ENCODE measurements at regions not wholly inside any gene's neighbourhood (a gene's known extent, or its start where the extent isn't known, plus 50 kb on each side); places are given as distances from the start of the nearest gene placed in this dataset.

DNA sequence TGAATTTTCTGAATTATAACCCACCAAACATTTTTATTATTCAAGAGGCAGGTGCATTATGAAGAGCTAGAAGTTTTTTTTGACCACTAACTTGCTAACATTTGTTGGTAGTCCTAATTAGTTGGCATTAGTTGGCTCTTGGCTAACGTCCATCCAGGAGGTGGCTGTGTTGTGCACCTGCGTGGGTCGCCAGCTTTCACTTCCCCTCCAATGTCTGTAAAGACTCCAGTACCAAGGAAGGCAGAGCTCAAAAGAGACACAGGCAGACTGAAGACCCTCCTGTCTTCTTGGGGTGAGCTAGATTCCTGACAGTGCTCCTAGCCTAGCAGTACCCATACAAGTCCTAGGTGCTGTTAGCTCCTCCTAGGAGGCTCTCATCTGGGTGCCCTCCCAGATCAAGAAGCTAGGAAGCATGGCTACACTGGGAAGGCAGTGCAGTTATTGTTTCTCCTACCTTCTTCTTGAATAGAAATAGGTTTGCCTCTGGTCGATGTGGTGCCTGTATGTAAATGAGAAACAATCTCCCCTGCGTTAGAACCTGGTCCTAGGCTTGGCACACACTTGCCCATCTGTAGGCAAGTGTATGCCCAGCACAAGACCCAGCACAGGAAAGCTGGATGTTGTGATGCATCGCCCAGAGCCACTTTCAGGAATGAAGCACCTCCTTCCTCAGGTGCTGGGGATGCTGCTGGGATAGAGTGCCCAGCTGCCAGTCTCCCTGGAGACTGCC is 190.9 kb downstream of the ICE1 start:
- DNase-seq (ENCODE audit: low read depth in 1 of 2, low spot score in 1 of 2) = no peak
- Histone ChIP-seq H3K4me3 (replicated peaks; ENCODE audit: insufficient read depth, low read length) (no peak overlapping the region), H3K27me3 (ENCODE audit: insufficient read depth, poor library complexity, severe bottlenecking) (peaks cover 2% of the 10 kb centered on the region), H3K27ac (replicated peaks) (no peak overlapping the region)
- TF ChIP-seq SPI1 (IDR thresholded peaks at IDR 0.05; ENCODE audit: borderline replicate concordance, low read depth) (no peak), GABPA (IDR thresholded peaks at IDR 0.05; ENCODE audit: low read depth) (no peak), POLR2AphosphoS5 (IDR thresholded peaks at IDR 0.05; ENCODE audit: low read depth) (no peak)
- TF ChIP-seq, protein P1, sequence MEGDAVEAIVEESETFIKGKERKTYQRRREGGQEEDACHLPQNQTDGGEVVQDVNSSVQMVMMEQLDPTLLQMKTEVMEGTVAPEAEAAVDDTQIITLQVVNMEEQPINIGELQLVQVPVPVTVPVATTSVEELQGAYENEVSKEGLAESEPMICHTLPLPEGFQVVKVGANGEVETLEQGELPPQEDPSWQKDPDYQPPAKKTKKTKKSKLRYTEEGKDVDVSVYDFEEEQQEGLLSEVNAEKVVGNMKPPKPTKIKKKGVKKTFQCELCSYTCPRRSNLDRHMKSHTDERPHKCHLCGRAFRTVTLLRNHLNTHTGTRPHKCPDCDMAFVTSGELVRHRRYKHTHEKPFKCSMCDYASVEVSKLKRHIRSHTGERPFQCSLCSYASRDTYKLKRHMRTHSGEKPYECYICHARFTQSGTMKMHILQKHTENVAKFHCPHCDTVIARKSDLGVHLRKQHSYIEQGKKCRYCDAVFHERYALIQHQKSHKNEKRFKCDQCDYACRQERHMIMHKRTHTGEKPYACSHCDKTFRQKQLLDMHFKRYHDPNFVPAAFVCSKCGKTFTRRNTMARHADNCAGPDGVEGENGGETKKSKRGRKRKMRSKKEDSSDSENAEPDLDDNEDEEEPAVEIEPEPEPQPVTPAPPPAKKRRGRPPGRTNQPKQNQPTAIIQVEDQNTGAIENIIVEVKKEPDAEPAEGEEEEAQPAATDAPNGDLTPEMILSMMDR (IDR thresholded peaks at IDR 0.05; ENCODE audit: insufficient read depth, low read length) = no peak
- TF ChIP-seq, protein P2, sequence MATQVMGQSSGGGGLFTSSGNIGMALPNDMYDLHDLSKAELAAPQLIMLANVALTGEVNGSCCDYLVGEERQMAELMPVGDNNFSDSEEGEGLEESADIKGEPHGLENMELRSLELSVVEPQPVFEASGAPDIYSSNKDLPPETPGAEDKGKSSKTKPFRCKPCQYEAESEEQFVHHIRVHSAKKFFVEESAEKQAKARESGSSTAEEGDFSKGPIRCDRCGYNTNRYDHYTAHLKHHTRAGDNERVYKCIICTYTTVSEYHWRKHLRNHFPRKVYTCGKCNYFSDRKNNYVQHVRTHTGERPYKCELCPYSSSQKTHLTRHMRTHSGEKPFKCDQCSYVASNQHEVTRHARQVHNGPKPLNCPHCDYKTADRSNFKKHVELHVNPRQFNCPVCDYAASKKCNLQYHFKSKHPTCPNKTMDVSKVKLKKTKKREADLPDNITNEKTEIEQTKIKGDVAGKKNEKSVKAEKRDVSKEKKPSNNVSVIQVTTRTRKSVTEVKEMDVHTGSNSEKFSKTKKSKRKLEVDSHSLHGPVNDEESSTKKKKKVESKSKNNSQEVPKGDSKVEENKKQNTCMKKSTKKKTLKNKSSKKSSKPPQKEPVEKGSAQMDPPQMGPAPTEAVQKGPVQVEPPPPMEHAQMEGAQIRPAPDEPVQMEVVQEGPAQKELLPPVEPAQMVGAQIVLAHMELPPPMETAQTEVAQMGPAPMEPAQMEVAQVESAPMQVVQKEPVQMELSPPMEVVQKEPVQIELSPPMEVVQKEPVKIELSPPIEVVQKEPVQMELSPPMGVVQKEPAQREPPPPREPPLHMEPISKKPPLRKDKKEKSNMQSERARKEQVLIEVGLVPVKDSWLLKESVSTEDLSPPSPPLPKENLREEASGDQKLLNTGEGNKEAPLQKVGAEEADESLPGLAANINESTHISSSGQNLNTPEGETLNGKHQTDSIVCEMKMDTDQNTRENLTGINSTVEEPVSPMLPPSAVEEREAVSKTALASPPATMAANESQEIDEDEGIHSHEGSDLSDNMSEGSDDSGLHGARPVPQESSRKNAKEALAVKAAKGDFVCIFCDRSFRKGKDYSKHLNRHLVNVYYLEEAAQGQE (IDR thresholded peaks at IDR 0.05; ENCODE audit: insufficient replicate concordance, low read depth) = no peak

DNA sequence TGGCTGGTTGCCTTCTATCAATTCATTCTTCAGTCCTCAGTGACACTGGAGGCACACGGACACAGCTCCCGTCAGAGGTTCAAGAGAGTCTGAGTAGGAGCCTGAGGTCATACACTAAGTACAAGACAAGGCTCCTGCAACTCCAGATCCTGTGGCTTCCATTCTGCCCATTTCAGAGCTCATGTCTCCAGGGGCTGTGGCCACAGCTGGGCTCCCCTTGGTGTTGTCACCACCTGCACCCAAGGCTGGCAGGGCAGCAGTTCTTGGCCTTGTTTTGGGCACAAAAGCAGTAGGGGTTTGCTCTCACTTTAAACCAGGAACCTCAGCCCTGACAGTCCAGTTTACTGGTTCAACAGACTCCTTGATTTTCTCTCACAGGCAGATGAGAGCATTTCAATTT is 189.6 kb downstream of the ICE1 start:
- H3K27me3 ChIP-seq (ENCODE audit: insufficient read depth, poor library complexity, severe bottlenecking) = peaks cover 2% of the 10 kb centered on the region
- no peak overlapping the region for H3K27ac ChIP-seq (replicated peaks)
- TF ChIP-seq SPI1 (IDR thresholded peaks at IDR 0.05; ENCODE audit: borderline replicate concordance, low read depth) = no peak
- no peak for TF ChIP-seq POLR2AphosphoS5 (IDR thresholded peaks at IDR 0.05; ENCODE audit: low read depth)
- TF ChIP-seq GABPA (IDR thresholded peaks at IDR 0.05; ENCODE audit: low read depth) = no peak
- TF ChIP-seq, protein P2 (IDR thresholded peaks at IDR 0.05; ENCODE audit: insufficient replicate concordance, low read depth) = no peak
- TF ChIP-seq, protein P1 (IDR thresholded peaks at IDR 0.05; ENCODE audit: insufficient read depth, low read length) = no peak
- H3K4me3 ChIP-seq (replicated peaks; ENCODE audit: insufficient read depth, low read length) = no peak overlapping the region
- no peak for DNase-seq (ENCODE audit: low read depth in 1 of 2, low spot score in 1 of 2)

DNA sequence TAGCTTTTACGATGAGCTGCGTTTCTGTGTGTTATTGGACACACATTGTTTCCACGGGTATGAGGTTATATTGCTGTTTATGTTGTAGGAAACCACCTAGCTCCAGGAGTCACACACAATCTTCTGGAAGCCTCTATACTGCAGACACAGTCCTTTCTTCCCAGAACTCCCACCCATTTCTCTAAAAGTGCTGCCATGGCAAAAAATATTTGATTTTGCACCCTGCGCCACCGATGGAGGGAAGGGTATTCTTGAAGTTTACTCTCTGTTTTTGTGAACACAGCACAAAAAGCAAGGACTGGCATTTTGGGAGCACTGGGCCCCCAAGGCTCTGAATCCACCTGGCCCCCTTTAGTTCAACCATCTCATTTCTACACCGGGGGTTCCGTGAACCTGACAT is 187.5 kb downstream of the ICE1 start:
- H3K27me3 ChIP-seq (ENCODE audit: insufficient read depth, poor library complexity, severe bottlenecking) = no peaks in the 10 kb centered on the region
- no peak for DNase-seq (ENCODE audit: low read depth in 1 of 2, low spot score in 1 of 2)
- TF ChIP-seq SPI1 (IDR thresholded peaks at IDR 0.05; ENCODE audit: borderline replicate concordance, low read depth) = no peak
- TF ChIP-seq GABPA (IDR thresholded peaks at IDR 0.05; ENCODE audit: low read depth) = no peak
- TF ChIP-seq, protein P2 (IDR thresholded peaks at IDR 0.05; ENCODE audit: insufficient replicate concordance, low read depth) = no peak
- TF ChIP-seq, protein P1 (IDR thresholded peaks at IDR 0.05; ENCODE audit: insufficient read depth, low read length) = no peak
- TF ChIP-seq POLR2AphosphoS5 (IDR thresholded peaks at IDR 0.05; ENCODE audit: low read depth) = no peak
- H3K27ac ChIP-seq (replicated peaks) = no peak overlapping the region
- H3K4me3 ChIP-seq (replicated peaks; ENCODE audit: insufficient read depth, low read length) = no peak overlapping the region

Data from HL-60 (cell line).